HPDE6-E6E7 (cell line): ENCODE measurements at regions not wholly inside any gene's neighbourhood (a gene's known extent, or its start where the extent isn't known, plus 50 kb on each side); places are given as distances from the start of the nearest gene placed in this dataset.

Experiments used
- DNase-seq: peaks from one replicate; pipeline ENCODE4 v3.0.0; 2011; ENCODE audit warnings: missing footprints; ENCODE audit errors: extremely low spot score

- DNase-seq, result no peak
These were observed 263.1 kb upstream of the PSMD7 start for GRCh38 chr16:74033441-74033995.

GRCh38 chr16:74031551-74031950, 265.1 kb upstream of the PSMD7 start:
- DNase-seq, result no peak

- no peak for DNase-seq
These were observed 266.5 kb upstream of the PSMD7 start for GRCh38 chr16:74030000-74030706.

- no peak for DNase-seq
These were observed 267.4 kb upstream of the PSMD7 start for GRCh38 chr16:74029115-74029792.

DNA sequence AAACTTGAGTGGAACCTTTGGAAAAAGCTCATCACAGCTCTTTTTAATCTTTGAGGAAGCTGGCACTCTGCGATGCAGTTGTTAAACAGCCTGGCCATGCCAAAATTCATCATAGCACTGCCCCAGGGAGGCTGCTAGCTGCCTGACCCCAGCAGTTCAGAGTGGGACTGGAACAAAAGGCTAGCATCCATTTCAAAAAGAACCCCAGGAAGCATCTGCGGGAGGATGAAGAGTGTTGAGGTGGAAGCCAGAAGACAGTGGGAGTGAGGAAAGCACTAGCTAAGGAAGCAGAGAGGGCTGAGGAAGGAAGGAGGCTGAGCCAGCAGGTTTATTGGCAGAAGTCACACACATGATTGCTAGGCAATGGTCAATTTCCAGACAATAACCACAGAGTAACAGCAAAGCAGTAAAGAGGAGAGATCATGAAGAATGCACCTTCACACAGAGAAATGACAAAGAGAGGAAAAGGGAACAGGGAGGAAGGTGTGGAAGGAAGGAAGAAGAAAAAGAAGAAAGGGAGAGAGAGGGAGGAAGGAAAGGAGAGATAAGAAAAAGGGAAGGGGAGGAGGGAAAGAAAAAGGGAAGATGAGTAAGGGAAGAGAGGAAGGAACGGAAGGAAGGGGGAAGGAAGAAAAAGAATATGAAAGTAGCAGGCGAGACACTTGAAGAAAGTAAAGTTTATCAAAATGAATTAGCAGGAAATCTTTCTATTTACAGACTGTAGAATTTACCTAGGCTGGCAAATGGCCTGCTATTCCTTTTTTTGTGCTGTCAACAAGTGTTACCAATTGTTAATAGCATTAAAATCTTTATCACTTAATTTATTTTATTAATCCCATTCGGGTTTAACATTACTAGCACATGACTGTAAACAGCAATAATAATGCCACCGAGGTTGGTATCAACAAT, 270.0 kb upstream of the PSMD7 start:
- DNase-seq, result no peak

DNA sequence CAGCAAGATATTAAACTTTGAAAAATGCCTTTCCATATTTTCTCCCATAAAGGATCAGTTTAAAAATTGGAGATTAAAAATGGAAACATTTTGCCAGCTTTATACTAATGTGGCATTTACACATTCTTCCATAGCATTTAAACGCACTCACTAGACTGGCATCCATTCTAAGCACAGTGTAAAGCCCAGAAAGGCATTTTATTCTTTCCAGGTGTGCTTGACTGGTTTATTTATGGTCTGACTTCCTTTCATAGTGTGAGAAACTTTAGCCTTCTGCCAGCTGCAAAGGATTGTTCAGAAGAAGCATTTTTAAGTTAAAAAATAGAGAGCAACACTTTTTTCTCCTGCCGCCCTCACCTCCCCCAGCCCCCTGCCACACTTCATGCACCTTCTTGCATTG, 271.7 kb upstream of the PSMD7 start:
- no peak for DNase-seq

- DNase-seq, result no peak
These were observed 276.4 kb upstream of the PSMD7 start for GRCh38 chr16:74020095-74020670.

DNA sequence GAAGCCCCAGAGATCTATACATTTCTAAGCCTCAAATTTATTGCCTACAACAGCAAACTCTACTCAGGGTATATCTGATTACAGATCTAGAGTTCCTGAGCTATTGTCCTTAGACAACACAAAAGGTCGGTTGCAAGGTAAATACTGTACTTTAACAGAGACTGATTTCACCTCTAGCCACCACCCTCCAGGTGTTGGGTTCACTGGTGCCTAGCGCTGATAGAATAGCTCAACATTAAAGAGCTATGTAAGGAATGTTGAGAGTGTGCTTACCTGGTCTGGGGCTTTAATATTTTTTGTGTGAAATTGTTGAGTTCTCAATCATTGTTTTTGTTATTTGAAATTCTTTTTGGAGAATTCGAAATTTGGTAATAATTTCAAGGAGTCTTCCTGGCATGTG, 277.0 kb upstream of the PSMD7 start:
- no peak for DNase-seq

GRCh38 chr16:74015953-74016352, 280.7 kb upstream of the PSMD7 start:
- DNase-seq, result no peak

DNA sequence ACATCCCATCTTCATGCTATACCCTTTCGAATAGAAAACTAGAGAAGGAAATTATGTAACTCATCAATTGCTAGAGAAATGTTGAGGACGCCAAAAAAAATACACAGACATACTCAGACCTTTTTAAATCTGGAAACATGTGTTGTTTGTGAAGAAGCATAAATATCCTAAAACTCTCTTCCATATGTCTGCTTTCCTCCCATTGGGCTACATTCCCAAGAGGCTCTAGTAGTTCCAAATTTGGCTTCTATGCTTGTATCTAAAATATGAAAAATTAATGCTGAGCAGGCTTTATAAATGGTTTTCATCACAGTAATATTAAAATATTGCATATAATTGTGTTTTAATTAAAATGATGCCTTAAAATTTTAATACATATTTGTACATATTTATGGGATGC, 297.9 kb upstream of the PSMD7 start:
- DNase-seq, result no peak

DNA sequence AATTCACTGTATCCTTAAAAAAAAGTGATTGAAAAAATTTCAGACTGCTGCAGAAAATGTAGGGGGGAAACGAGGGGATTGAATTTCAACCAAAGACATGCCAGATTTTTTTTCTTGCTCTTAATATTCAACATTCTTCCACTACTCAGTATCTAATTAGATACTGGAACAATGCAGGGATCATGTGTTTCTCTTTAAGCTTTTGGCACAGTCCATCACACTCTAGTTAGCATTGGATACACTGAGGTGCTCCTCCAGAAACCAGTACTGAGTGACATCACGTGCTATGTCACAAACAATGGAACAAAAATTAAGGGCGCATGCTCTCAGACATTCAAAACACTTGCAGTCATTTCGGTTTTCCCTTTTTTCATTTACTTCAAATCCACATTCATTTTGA, 298.6 kb upstream of the PSMD7 start:
- no peak for DNase-seq

DNA sequence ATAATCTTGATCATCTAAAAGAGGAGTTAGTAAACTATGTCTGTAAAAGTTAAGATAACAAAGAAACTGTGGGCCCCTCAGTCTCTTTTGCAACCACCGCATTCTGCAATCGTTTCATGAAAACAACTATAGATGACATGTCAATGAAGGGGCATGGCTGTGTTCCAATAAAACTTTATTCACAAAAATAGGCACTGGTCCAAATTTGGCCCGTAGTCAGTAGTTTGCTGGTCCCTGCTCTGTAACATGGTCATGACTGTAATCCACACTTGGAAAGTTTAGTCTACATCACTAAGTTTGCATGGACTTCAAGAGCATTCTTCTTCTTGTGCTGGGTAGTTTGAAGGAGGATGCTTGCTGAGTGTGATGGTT, 299.3 kb upstream of the PSMD7 start:
- no peak for DNase-seq

GRCh38 chr16:73996624-73997339, 299.8 kb upstream of the PSMD7 start:
- DNase-seq, result no peak

GRCh38 chr16:73993878-73994277, 302.7 kb upstream of the PSMD7 start:
- DNase-seq, result no peak

GRCh38 chr16:73978407-73978784, 318.2 kb upstream of the PSMD7 start:
- no peak for DNase-seq

GRCh38 chr16:73976644-73977043, 320.0 kb upstream of the PSMD7 start:
- no peak for DNase-seq

GRCh38 chr16:73973174-73973573, 323.4 kb upstream of the PSMD7 start:
- DNase-seq, result no peak

DNA sequence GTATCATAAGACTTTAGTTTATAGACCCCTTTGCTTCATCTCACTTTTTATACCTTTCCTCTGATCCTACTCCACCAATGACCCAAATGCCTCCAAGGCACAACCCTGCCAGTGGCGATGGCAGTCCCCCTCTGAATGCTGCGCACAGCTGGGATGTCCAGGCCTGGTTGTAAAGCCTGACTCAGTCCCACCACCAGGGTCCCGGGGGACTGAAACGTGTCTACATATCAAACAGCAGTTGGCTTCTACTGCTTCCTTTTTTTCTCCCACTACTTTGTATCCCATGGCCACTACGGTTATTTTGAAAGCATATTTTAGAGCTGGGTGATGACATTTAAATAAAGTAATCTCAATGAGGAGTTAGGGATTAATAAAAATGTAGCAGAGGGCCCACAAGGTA, 329.8 kb upstream of the PSMD7 start:
- no peak for DNase-seq

GRCh38 chr16:73965591-73965990, 331.0 kb upstream of the PSMD7 start:
- DNase-seq, result no peak

DNA sequence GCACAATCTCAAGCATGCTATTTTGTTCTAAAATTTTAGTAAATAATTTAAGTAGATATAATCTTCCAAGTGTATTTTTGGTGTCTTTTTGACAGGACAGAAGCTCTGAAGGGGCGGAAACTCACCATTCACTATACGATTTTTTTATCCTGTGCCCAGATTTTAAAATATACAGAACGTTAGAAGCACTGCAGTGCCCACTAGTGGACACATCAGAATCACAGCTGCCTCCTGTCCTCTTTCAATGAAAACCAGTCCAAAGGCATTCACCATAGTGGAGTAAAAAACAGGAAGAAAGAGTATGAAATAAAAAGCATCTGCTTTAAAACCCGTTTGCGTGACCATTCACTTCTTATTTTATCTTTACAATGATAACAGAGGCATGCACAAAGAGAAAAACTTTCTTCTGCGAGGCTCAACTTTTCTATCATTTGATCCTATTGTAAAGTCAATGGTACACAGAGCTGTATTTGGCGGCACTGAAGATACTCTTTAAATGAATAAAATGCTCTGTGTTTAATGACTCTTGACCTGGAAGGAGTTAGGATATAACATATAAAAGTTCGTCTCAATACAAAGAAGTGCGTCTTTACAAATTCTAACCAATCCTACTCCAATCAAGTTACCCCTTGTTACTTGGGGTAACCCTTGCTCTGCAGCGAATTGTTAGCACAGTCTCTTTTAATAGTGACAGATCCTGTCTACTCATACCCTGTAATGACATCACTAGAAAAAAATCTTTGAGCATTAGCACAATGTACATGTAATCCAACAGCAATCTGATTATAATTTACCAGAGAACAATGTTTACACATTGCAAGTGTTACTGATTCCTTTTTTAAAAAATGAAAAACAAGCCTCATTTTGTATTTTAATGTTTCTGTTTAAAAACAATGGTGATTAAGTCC, 339.8 kb upstream of the PSMD7 start:
- peak; percentile 38 for DNase-seq
